ENCODE measurements at regions not wholly inside any gene's neighbourhood (a gene's known extent, or its start where the extent isn't known, plus 50 kb on each side); places are given as distances from the start of the nearest gene placed in this dataset.

DNA sequence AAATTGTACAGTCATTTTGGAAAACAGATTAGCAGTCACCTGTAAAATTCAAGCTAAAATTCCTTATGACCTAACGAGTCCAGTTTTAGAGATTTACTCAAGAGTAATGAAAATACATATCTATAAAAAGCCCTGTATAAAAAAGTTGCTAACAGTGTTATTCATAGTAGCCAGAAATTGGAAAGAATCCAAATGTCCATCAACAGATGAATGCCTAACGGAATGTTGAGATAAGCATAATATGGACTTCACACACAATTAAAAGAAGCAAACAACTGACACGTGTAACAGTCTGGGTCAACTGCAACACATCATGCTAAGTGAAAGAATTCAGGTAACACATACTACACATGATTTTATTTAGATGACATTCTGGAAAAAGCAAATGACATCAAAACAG lies 584.8 kb upstream of the AGA start:
- Histone ChIP-seq H2BK120ac (ENCODE audit: low read depth, low read length) (no peak overlapping the region), H4K91ac (ENCODE audit: low read length) (no peak overlapping the region), H2BK12ac (ENCODE audit: low read length in 2 of 2) (no peak overlapping the region), H3K27ac (ENCODE audit: low read length, poor library complexity, severe bottlenecking) (no peak overlapping the region), H3K27me3 (ENCODE audit: control insufficient read depth in 1 of 2, insufficient read depth in 1 of 2, low read length in 2 of 2) (no peaks in the 10 kb centered on the region), H3K79me1 (replicated peaks; ENCODE audit: low read length, poor library complexity, severe bottlenecking) (no peaks in the 10 kb centered on the region), H4K8ac (ENCODE audit: low read length) (no peak overlapping the region), H3K14ac (ENCODE audit: low read length in 2 of 2) (no peak overlapping the region), H3K9me3 (ENCODE audit: control insufficient read depth, low read length) (peaks cover 25% of the 10 kb centered on the region), H3K4me1 (ENCODE audit: control insufficient read depth, insufficient read depth, low read depth, low read length) (no peaks in the 10 kb centered on the region), H3K18ac (ENCODE audit: low read depth in 1 of 2, low read length in 2 of 2) (no peak overlapping the region), H2AK5ac (ENCODE audit: low read length, severe bottlenecking) (no peak overlapping the region), H2BK15ac (ENCODE audit: low read depth, poor library complexity, severe bottlenecking) (no peak overlapping the region), H2BK5ac (ENCODE audit: low read depth, low read length, poor library complexity, severe bottlenecking) (no peak overlapping the region), H2AFZ (ENCODE audit: low read depth, low read length) (no peak overlapping the region), H3K36me3 (ENCODE audit: control insufficient read depth in 1 of 2, insufficient read depth in 2 of 2, low read depth in 1 of 2, low read length in 2 of 2) (no peaks in the 10 kb centered on the region), H3K4ac (ENCODE audit: low read depth in 1 of 2, low read length in 2 of 2) (no peak overlapping the region), H3K23ac (ENCODE audit: low read length in 2 of 2) (no peak overlapping the region), H3K4me3 (ENCODE audit: insufficient read depth in 1 of 2, low read depth in 1 of 2, low read length in 2 of 2) (no peak overlapping the region), H3K4me2 (ENCODE audit: low read length, poor library complexity, severe bottlenecking) (no peak overlapping the region), H3K9ac (ENCODE audit: low read length) (no peak overlapping the region)
- 100% methylated on average over 2 of the region's 3 CpGs for WGBS
- no peak for DNase-seq

GRCh38 chr4:178027796-178028195 lies 585.6 kb upstream of the AGA start:
- WGBS, result 86% methylated on average over 3 of the region's 3 CpGs

GRCh38 chr4:178028481-178028880 lies 586.2 kb upstream of the AGA start:
- Histone ChIP-seq H3K9me3 (ENCODE audit: control insufficient read depth, low read length) (peaks cover 21% of the 10 kb centered on the region), H3K27ac (ENCODE audit: low read length, poor library complexity, severe bottlenecking) (no peak overlapping the region), H2BK120ac (ENCODE audit: low read depth, low read length) (no peak overlapping the region), H3K4me1 (ENCODE audit: control insufficient read depth, insufficient read depth, low read depth, low read length) (no peaks in the 10 kb centered on the region), H2BK12ac (ENCODE audit: low read length in 2 of 2) (no peak overlapping the region), H2BK5ac (ENCODE audit: low read depth, low read length, poor library complexity, severe bottlenecking) (no peak overlapping the region), H3K18ac (ENCODE audit: low read depth in 1 of 2, low read length in 2 of 2) (no peak overlapping the region), H4K8ac (ENCODE audit: low read length) (no peak overlapping the region), H3K14ac (ENCODE audit: low read length in 2 of 2) (no peak overlapping the region), H3K36me3 (ENCODE audit: control insufficient read depth in 1 of 2, insufficient read depth in 2 of 2, low read depth in 1 of 2, low read length in 2 of 2) (no peaks in the 10 kb centered on the region), H3K4me3 (ENCODE audit: insufficient read depth in 1 of 2, low read depth in 1 of 2, low read length in 2 of 2) (no peak overlapping the region), H3K79me1 (replicated peaks; ENCODE audit: low read length, poor library complexity, severe bottlenecking) (no peaks in the 10 kb centered on the region), H3K9ac (ENCODE audit: low read length) (no peak overlapping the region), H3K27me3 (ENCODE audit: control insufficient read depth in 1 of 2, insufficient read depth in 1 of 2, low read length in 2 of 2) (no peaks in the 10 kb centered on the region), H2AK5ac (ENCODE audit: low read length, severe bottlenecking) (no peak overlapping the region), H3K4me2 (ENCODE audit: low read length, poor library complexity, severe bottlenecking) (no peak overlapping the region), H3K4ac (ENCODE audit: low read depth in 1 of 2, low read length in 2 of 2) (no peak overlapping the region), H3K23ac (ENCODE audit: low read length in 2 of 2) (no peak overlapping the region), H2AFZ (ENCODE audit: low read depth, low read length) (no peak overlapping the region), H2BK15ac (ENCODE audit: low read depth, poor library complexity, severe bottlenecking) (no peak overlapping the region), H4K91ac (ENCODE audit: low read length) (no peak overlapping the region)
- no peak for DNase-seq
- 97% methylated on average over 1 of the region's 2 CpGs for WGBS

More at GRCh38 chr4:178027796-178028195, 585.6 kb upstream of the AGA start:
- Histone ChIP-seq H2BK15ac (ENCODE audit: low read depth, poor library complexity, severe bottlenecking) (no peak overlapping the region), H4K91ac (ENCODE audit: low read length) (no peak overlapping the region), H3K4me3 (ENCODE audit: insufficient read depth in 1 of 2, low read depth in 1 of 2, low read length in 2 of 2) (no peak overlapping the region), H3K27me3 (ENCODE audit: control insufficient read depth in 1 of 2, insufficient read depth in 1 of 2, low read length in 2 of 2) (no peaks in the 10 kb centered on the region), H3K9me3 (ENCODE audit: control insufficient read depth, low read length) (peaks cover 25% of the 10 kb centered on the region), H3K23ac (ENCODE audit: low read length in 2 of 2) (no peak overlapping the region), H3K18ac (ENCODE audit: low read depth in 1 of 2, low read length in 2 of 2) (no peak overlapping the region), H3K27ac (ENCODE audit: low read length, poor library complexity, severe bottlenecking) (no peak overlapping the region), H2BK120ac (ENCODE audit: low read depth, low read length) (no peak overlapping the region), H4K8ac (ENCODE audit: low read length) (no peak overlapping the region), H2AK5ac (ENCODE audit: low read length, severe bottlenecking) (no peak overlapping the region), H2AFZ (ENCODE audit: low read depth, low read length) (no peak overlapping the region), H3K4me2 (ENCODE audit: low read length, poor library complexity, severe bottlenecking) (no peak overlapping the region), H2BK12ac (ENCODE audit: low read length in 2 of 2) (no peak overlapping the region), H3K4me1 (ENCODE audit: control insufficient read depth, insufficient read depth, low read depth, low read length) (no peaks in the 10 kb centered on the region), H3K36me3 (ENCODE audit: control insufficient read depth in 1 of 2, insufficient read depth in 2 of 2, low read depth in 1 of 2, low read length in 2 of 2) (no peaks in the 10 kb centered on the region), H3K9ac (ENCODE audit: low read length) (no peak overlapping the region), H3K4ac (ENCODE audit: low read depth in 1 of 2, low read length in 2 of 2) (no peak overlapping the region), H2BK5ac (ENCODE audit: low read depth, low read length, poor library complexity, severe bottlenecking) (no peak overlapping the region), H3K79me1 (replicated peaks; ENCODE audit: low read length, poor library complexity, severe bottlenecking) (no peaks in the 10 kb centered on the region), H3K14ac (ENCODE audit: low read length in 2 of 2) (no peak overlapping the region)
- no peak for DNase-seq

- H3K27me3 ChIP-seq (ENCODE audit: control insufficient read depth in 1 of 2, insufficient read depth in 1 of 2, low read length in 2 of 2), result no peaks in the 10 kb centered on the region
- H3K4me3 ChIP-seq (ENCODE audit: insufficient read depth in 1 of 2, low read depth in 1 of 2, low read length in 2 of 2), result no peak overlapping the region
- no peak overlapping the region for H3K14ac ChIP-seq (ENCODE audit: low read length in 2 of 2)
- no peak overlapping the region for H2AFZ ChIP-seq (ENCODE audit: low read depth, low read length)
- no peak overlapping the region for H3K9ac ChIP-seq (ENCODE audit: low read length)
- no peaks in the 10 kb centered on the region for H3K4me1 ChIP-seq (ENCODE audit: control insufficient read depth, insufficient read depth, low read depth, low read length)
- H4K91ac ChIP-seq (ENCODE audit: low read length), result no peak overlapping the region
- H2BK12ac ChIP-seq (ENCODE audit: low read length in 2 of 2), result no peak overlapping the region
- H3K79me1 ChIP-seq (replicated peaks; ENCODE audit: low read length, poor library complexity, severe bottlenecking), result no peaks in the 10 kb centered on the region
- H2BK15ac ChIP-seq (ENCODE audit: low read depth, poor library complexity, severe bottlenecking), result no peak overlapping the region
- no peak overlapping the region for H4K8ac ChIP-seq (ENCODE audit: low read length)
- peaks cover 15% of the 10 kb centered on the region for H3K9me3 ChIP-seq (ENCODE audit: control insufficient read depth, low read length)
- H3K4me2 ChIP-seq (ENCODE audit: low read length, poor library complexity, severe bottlenecking), result no peak overlapping the region
- H2BK5ac ChIP-seq (ENCODE audit: low read depth, low read length, poor library complexity, severe bottlenecking), result no peak overlapping the region
- no peak overlapping the region for H3K18ac ChIP-seq (ENCODE audit: low read depth in 1 of 2, low read length in 2 of 2)
- no peaks in the 10 kb centered on the region for H3K36me3 ChIP-seq (ENCODE audit: control insufficient read depth in 1 of 2, insufficient read depth in 2 of 2, low read depth in 1 of 2, low read length in 2 of 2)
- 89% methylated on average over 14 of the region's 15 CpGs for WGBS
- no peak overlapping the region for H2AK5ac ChIP-seq (ENCODE audit: low read length, severe bottlenecking)
- H3K27ac ChIP-seq (ENCODE audit: low read length, poor library complexity, severe bottlenecking), result no peak overlapping the region
- H3K23ac ChIP-seq (ENCODE audit: low read length in 2 of 2), result no peak overlapping the region
- no peak overlapping the region for H2BK120ac ChIP-seq (ENCODE audit: low read depth, low read length)
- no peak overlapping the region for H3K4ac ChIP-seq (ENCODE audit: low read depth in 1 of 2, low read length in 2 of 2)
- no peak for DNase-seq
These were observed 595.4 kb upstream of the AGA start for GRCh38 chr4:178037459-178038214.

Measured in mesenchymal stem cell (in vitro differentiated cells and primary cell).